ENCODE measurements at regions not wholly inside any gene's neighbourhood (a gene's known extent, or its start where the extent isn't known, plus 50 kb on each side); places are given as distances from the start of the nearest gene placed in this dataset.

DNA sequence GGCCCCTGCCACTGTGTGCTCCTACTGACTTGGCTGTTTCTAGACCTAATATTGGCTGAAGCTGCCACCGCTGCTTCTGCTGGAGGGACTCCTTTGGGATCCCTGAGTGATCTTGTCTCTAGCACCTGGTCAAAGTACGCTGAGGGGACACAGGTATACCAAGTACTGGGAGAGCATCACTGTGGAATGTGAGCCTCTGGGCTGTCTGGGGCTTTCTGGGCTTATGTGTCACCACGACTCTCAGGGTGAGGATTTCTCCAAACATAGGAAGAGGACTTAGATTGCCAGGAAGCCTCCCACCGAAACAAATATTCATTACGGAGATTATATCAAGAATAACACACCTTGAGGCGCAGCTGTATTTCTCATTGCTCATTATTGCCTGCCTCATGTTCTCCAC is 435.8 kb downstream of the HS3ST3B1 start:
- Histone ChIP-seq H3K4me3 (ENCODE audit: low read depth, low read length, poor library complexity, severe bottlenecking) (no peak overlapping the region), H3K27ac (ENCODE audit: low read depth, low read length, poor library complexity, severe bottlenecking) (no peak overlapping the region), H3K9ac (ENCODE audit: low read length) (no peak overlapping the region), H3K27me3 (ENCODE audit: insufficient read depth, low read length) (no peaks in the 10 kb centered on the region), H3K79me2 (ENCODE audit: insufficient read depth, low read length) (no peaks in the 10 kb centered on the region), H3K4me1 (ENCODE audit: insufficient read depth, low read length, severe bottlenecking) (no peaks in the 10 kb centered on the region), H4K20me1 (ENCODE audit: insufficient read depth, low read length) (no peaks in the 10 kb centered on the region), H2AFZ (ENCODE audit: low read length) (no peak overlapping the region), H3K4me2 (ENCODE audit: low read length) (no peak overlapping the region), H3F3A (ENCODE audit: insufficient read depth, low read length) (no peaks in the 10 kb centered on the region), H3K9me3 (ENCODE audit: low read length) (no peaks in the 10 kb centered on the region), H3K36me3 (ENCODE audit: insufficient read depth, low read length) (no peaks in the 10 kb centered on the region), H3K9me2 (ENCODE audit: low read depth, low read length) (no peaks in the 10 kb centered on the region)
- no peak for TF ChIP-seq EZH2 (IDR thresholded peaks at IDR 0.05; ENCODE audit: borderline replicate concordance, low read length)

- Histone ChIP-seq H3K9ac (ENCODE audit: low read length) (no peak overlapping the region), H3K79me2 (ENCODE audit: insufficient read depth, low read length) (no peaks in the 10 kb centered on the region), H3K9me2 (ENCODE audit: low read depth, low read length) (no peaks in the 10 kb centered on the region), H3K27me3 (ENCODE audit: insufficient read depth, low read length) (no peaks in the 10 kb centered on the region), H3K4me1 (ENCODE audit: insufficient read depth, low read length, severe bottlenecking) (no peaks in the 10 kb centered on the region), H2AFZ (ENCODE audit: low read length) (no peak overlapping the region), H3K4me2 (ENCODE audit: low read length) (no peak overlapping the region), H3K9me3 (ENCODE audit: low read length) (no peaks in the 10 kb centered on the region), H3K36me3 (ENCODE audit: insufficient read depth, low read length) (no peaks in the 10 kb centered on the region), H3F3A (ENCODE audit: insufficient read depth, low read length) (no peaks in the 10 kb centered on the region), H4K20me1 (ENCODE audit: insufficient read depth, low read length) (no peaks in the 10 kb centered on the region), H3K4me3 (ENCODE audit: low read depth, low read length, poor library complexity, severe bottlenecking) (no peak overlapping the region), H3K27ac (ENCODE audit: low read depth, low read length, poor library complexity, severe bottlenecking) (no peak overlapping the region)
- TF ChIP-seq, protein P1, sequence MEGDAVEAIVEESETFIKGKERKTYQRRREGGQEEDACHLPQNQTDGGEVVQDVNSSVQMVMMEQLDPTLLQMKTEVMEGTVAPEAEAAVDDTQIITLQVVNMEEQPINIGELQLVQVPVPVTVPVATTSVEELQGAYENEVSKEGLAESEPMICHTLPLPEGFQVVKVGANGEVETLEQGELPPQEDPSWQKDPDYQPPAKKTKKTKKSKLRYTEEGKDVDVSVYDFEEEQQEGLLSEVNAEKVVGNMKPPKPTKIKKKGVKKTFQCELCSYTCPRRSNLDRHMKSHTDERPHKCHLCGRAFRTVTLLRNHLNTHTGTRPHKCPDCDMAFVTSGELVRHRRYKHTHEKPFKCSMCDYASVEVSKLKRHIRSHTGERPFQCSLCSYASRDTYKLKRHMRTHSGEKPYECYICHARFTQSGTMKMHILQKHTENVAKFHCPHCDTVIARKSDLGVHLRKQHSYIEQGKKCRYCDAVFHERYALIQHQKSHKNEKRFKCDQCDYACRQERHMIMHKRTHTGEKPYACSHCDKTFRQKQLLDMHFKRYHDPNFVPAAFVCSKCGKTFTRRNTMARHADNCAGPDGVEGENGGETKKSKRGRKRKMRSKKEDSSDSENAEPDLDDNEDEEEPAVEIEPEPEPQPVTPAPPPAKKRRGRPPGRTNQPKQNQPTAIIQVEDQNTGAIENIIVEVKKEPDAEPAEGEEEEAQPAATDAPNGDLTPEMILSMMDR (IDR thresholded peaks at IDR 0.05; ENCODE audit: low read length) = no peak
- TF ChIP-seq EZH2 (IDR thresholded peaks at IDR 0.05; ENCODE audit: borderline replicate concordance, low read length) = no peak
Observed at GRCh38 chr17:14733376-14733775, 432.5 kb downstream of the HS3ST3B1 start.

- Histone ChIP-seq H3K36me3 (ENCODE audit: insufficient read depth, low read length) (no peaks in the 10 kb centered on the region), H3K9me3 (ENCODE audit: low read length) (no peaks in the 10 kb centered on the region), H3K27ac (ENCODE audit: low read depth, low read length, poor library complexity, severe bottlenecking) (no peak overlapping the region), H3K4me2 (ENCODE audit: low read length) (no peak overlapping the region), H3K9me2 (ENCODE audit: low read depth, low read length) (no peaks in the 10 kb centered on the region), H3K4me3 (ENCODE audit: low read depth, low read length, poor library complexity, severe bottlenecking) (no peak overlapping the region), H3F3A (ENCODE audit: insufficient read depth, low read length) (no peaks in the 10 kb centered on the region), H2AFZ (ENCODE audit: low read length) (no peak overlapping the region), H3K79me2 (ENCODE audit: insufficient read depth, low read length) (no peaks in the 10 kb centered on the region), H3K4me1 (ENCODE audit: insufficient read depth, low read length, severe bottlenecking) (no peaks in the 10 kb centered on the region), H3K27me3 (ENCODE audit: insufficient read depth, low read length) (no peaks in the 10 kb centered on the region), H3K9ac (ENCODE audit: low read length) (no peak overlapping the region), H4K20me1 (ENCODE audit: insufficient read depth, low read length) (no peaks in the 10 kb centered on the region)
- TF ChIP-seq, protein P1 (IDR thresholded peaks at IDR 0.05; ENCODE audit: low read length) = no peak
- TF ChIP-seq EZH2 (IDR thresholded peaks at IDR 0.05; ENCODE audit: borderline replicate concordance, low read length) = no peak
Observed at GRCh38 chr17:14732211-14732610, 431.3 kb downstream of the HS3ST3B1 start.

GRCh38 chr17:14731591-14731990 is 430.7 kb downstream of the HS3ST3B1 start:
- Histone ChIP-seq H3K9ac (ENCODE audit: low read length) (no peak overlapping the region), H2AFZ (ENCODE audit: low read length) (no peak overlapping the region), H3K4me3 (ENCODE audit: low read depth, low read length, poor library complexity, severe bottlenecking) (no peak overlapping the region), H3K27me3 (ENCODE audit: insufficient read depth, low read length) (no peaks in the 10 kb centered on the region), H3K79me2 (ENCODE audit: insufficient read depth, low read length) (no peaks in the 10 kb centered on the region), H3K4me1 (ENCODE audit: insufficient read depth, low read length, severe bottlenecking) (no peaks in the 10 kb centered on the region), H3K36me3 (ENCODE audit: insufficient read depth, low read length) (no peaks in the 10 kb centered on the region), H4K20me1 (ENCODE audit: insufficient read depth, low read length) (no peaks in the 10 kb centered on the region), H3K9me2 (ENCODE audit: low read depth, low read length) (no peaks in the 10 kb centered on the region), H3K9me3 (ENCODE audit: low read length) (no peaks in the 10 kb centered on the region), H3K27ac (ENCODE audit: low read depth, low read length, poor library complexity, severe bottlenecking) (no peak overlapping the region), H3K4me2 (ENCODE audit: low read length) (no peak overlapping the region), H3F3A (ENCODE audit: insufficient read depth, low read length) (no peaks in the 10 kb centered on the region)
- TF ChIP-seq, protein P1 (IDR thresholded peaks at IDR 0.05; ENCODE audit: low read length) = no peak
- no peak for TF ChIP-seq EZH2 (IDR thresholded peaks at IDR 0.05; ENCODE audit: borderline replicate concordance, low read length)
